AG08395 (cell line): ENCODE measurements at regions not wholly inside any gene's neighbourhood (a gene's known extent, or its start where the extent isn't known, plus 50 kb on each side); places are given as distances from the start of the nearest gene placed in this dataset.

Experiments used
- DNase-seq: peaks from one replicate; pipeline ENCODE4 v3.0.0; 2012; ENCODE audit warnings: mixed read lengths, low spot score

- DNase-seq, result no peak
Measured at GRCh38 chr10:130621231-130621775, 485.1 kb downstream of the GLRX3 start.

GRCh38 chr10:130623680-130624267, 487.6 kb downstream of the GLRX3 start:
- DNase-seq, result no peak

- no peak for DNase-seq
Measured at GRCh38 chr10:130627346-130628045, 491.3 kb downstream of the GLRX3 start.

- DNase-seq, result no peak
Measured at GRCh38 chr10:130630135-130630534, 493.9 kb downstream of the GLRX3 start.

- DNase-seq, result no peak
Measured at GRCh38 chr10:130631142-130632096, 495.2 kb downstream of the GLRX3 start.

GRCh38 chr10:130634816-130635215, 498.6 kb downstream of the GLRX3 start:
- DNase-seq, result no peak

GRCh38 chr10:130635528-130635927, 499.3 kb downstream of the GLRX3 start:
- no peak for DNase-seq

GRCh38 chr10:130636313-130636930, 500.2 kb downstream of the GLRX3 start:
- DNase-seq, result no peak

GRCh38 chr10:130637089-130637676, 501.0 kb downstream of the GLRX3 start:
- DNase-seq, result no peak

GRCh38 chr10:130638991-130639390, 502.8 kb downstream of the GLRX3 start:
- DNase-seq, result no peak

GRCh38 chr10:130642926-130643325, 506.7 kb downstream of the GLRX3 start:
- no peak for DNase-seq

- DNase-seq, result no peak
Measured at GRCh38 chr10:130647341-130647740, 511.1 kb downstream of the GLRX3 start.

- DNase-seq, result no peak
Measured at GRCh38 chr10:130648807-130649206, 512.6 kb downstream of the GLRX3 start.

- DNase-seq, result no peak
Measured at GRCh38 chr10:130652544-130652943, 516.4 kb downstream of the GLRX3 start.

- no peak for DNase-seq
Measured at GRCh38 chr10:130652964-130653578, 516.9 kb downstream of the GLRX3 start.

- no peak for DNase-seq
Measured at GRCh38 chr10:130654726-130655125, 518.5 kb downstream of the GLRX3 start.

- no peak for DNase-seq
Measured at GRCh38 chr10:130655313-130656186, 519.4 kb downstream of the GLRX3 start.

- no peak for DNase-seq
Measured at GRCh38 chr10:130656187-130656575, 520.0 kb downstream of the GLRX3 start.

GRCh38 chr10:130656582-130657133, 520.5 kb downstream of the GLRX3 start:
- no peak for DNase-seq
